Kidney (tissue), 13 donors: ENCODE measurements at regions not wholly inside any gene's neighbourhood (a gene's known extent, or its start where the extent isn't known, plus 50 kb on each side); places are given as distances from the start of the nearest gene placed in this dataset.
A peak's percentile ranks its signal among the peaks of the same experiment; 100 is the strongest.
"Not testable (repeated sequence)": the region's sequence is repeated elsewhere in the genome, so short reads cannot be mapped to it uniquely, and the experiment has no call there.

Experiments used
- DNase-seq, 5 donors: peaks; one replicate each; pipeline ENCODE4 v3.0.0-alpha.2; 2013 to 2020
- FAIRE-seq: peaks from 2 replicates; lab custom pipeline; 2012; peaks lifted over from hg19 to GRCh38; lab: Jason Lieb, UNC
- H3K27ac ChIP-seq, 2 donors: one replicate each; pipeline ENCODE4 v1.7.0; 2013; ENCODE audit warnings: low read depth in 2 of 2, low read length in 2 of 2, inconsistent platforms in 1 of 2
- H3K27me3 ChIP-seq: one replicate; pipeline ENCODE4 v1.7.1; 2013; ENCODE audit warnings: low read length, inconsistent platforms; ENCODE audit not compliant: control insufficient read depth, insufficient read depth
- H3K36me3 ChIP-seq, 3 donors: one replicate each; pipeline versions ENCODE4 v1.7.0 to v1.7.1; 2013; ENCODE audit warnings: low read length in 3 of 3, control low read depth in 1 of 3, inconsistent platforms in 1 of 3; ENCODE audit not compliant: insufficient read depth in 3 of 3, control insufficient read depth in 2 of 3
- H3K4me1 ChIP-seq, 3 donors: one replicate each; pipeline versions ENCODE4 v1.7.0 to v1.7.1; 2013; ENCODE audit warnings: low read length in 3 of 3, inconsistent platforms in 1 of 3, low read depth in 1 of 3; ENCODE audit not compliant: control insufficient read depth in 2 of 3, insufficient read depth in 2 of 3
- H3K4me3 ChIP-seq, 3 donors: one replicate each; pipeline versions ENCODE4 v1.7.0 to v1.8.1; 2013; ENCODE audit warnings: low read length in 3 of 3, control low read depth in 1 of 3, inconsistent platforms in 1 of 3
- H3K9ac ChIP-seq, 3 donors: one replicate each; pipeline versions ENCODE4 v1.7.0 to v1.7.1; 2013; ENCODE audit warnings: low read length in 3 of 3, control low read depth in 1 of 3, inconsistent platforms in 1 of 3
- H3K9me3 ChIP-seq, 3 donors: one replicate each; pipeline versions ENCODE4 v1.7.0 to v1.7.1; 2013; ENCODE audit warnings: low read length in 3 of 3, control low read depth in 1 of 3, inconsistent platforms in 1 of 3; ENCODE audit not compliant: control insufficient read depth in 2 of 3, insufficient read depth in 1 of 3
- CTCF ChIP-seq: IDR thresholded peaks from 3 replicates; pipeline ENCODE4 v1.5.1; 2012; ENCODE audit warnings: mild to moderate bottlenecking, moderate library complexity, borderline replicate concordance; ENCODE audit not compliant: insufficient read depth; ENCODE audit errors: extremely low read depth
- intact Hi-C: fragments of 100-400 bp; cut with DNase I; formaldehyde crosslinking; loops from one replicate; pipeline ENCODE4 v1.11.1; 2022
- donor health status: control.
- donor health status: control.
- donor health status: control.
- donor health status: control.
- donor health status: control.
- donor health status: DM: yes; HTN: yes; CAD: no.
- donor health status: Normal renal cell carcinoma (clear cell type).

- TF ChIP-seq CTCF, result no peak
- Histone ChIP-seq H3K9ac (no peak overlapping the region), H3K4me3 (no peak overlapping the region), H3K27me3 (no peaks in the 10 kb centered on the region), H3K27ac (no peak overlapping the region), H3K9me3 (no peaks in the 10 kb centered on the region), H3K36me3 (no peaks in the 10 kb centered on the region), H3K4me1 (no peaks in the 10 kb centered on the region)
- no peak for FAIRE-seq
- intact Hi-C loops, result no loop called here
- DNase-seq, result peak; percentile 50 to 73 (median 60)
These were observed 117.5 kb upstream of the ID4 start for GRCh38 chr6:19719691-19720128.

GRCh38 chr6:19721766-19722377, 115.3 kb upstream of the ID4 start:
- Histone ChIP-seq H3K4me3 (no peak overlapping the region), H3K27ac (no peak overlapping the region), H3K36me3 (no peaks in the 10 kb centered on the region), H3K9ac (no peak overlapping the region), H3K9me3 (no peaks in the 10 kb centered on the region), H3K27me3 (no peaks in the 10 kb centered on the region), H3K4me1 (no peaks in the 10 kb centered on the region)
- intact Hi-C loops, result no loop called here
- TF ChIP-seq CTCF, result no peak
- no peak for DNase-seq
- no peak for FAIRE-seq

GRCh38 chr6:19722999-19723398, 114.2 kb upstream of the ID4 start:
- H3K9ac ChIP-seq, result no peak overlapping the region
- H3K4me1 ChIP-seq, result no peaks in the 10 kb centered on the region
- no peaks in the 10 kb centered on the region for H3K27me3 ChIP-seq
- TF ChIP-seq CTCF, result no peak
- no peaks in the 10 kb centered on the region for H3K9me3 ChIP-seq
- H3K4me3 ChIP-seq, result no peak overlapping the region
- DNase-seq, result no peak
- intact Hi-C loops, result no loop called here
- no peak for FAIRE-seq
- no peaks in the 10 kb centered on the region for H3K36me3 ChIP-seq
- no peak overlapping the region for H3K27ac ChIP-seq

GRCh38 chr6:19723545-19723944, 113.6 kb upstream of the ID4 start:
- no peak for TF ChIP-seq CTCF
- no peak overlapping the region for H3K27ac ChIP-seq
- intact Hi-C loops, result no loop called here
- FAIRE-seq (no peak), DNase-seq (peak in 1 of 5 donors; percentile 30)
- H3K27me3 ChIP-seq, result no peaks in the 10 kb centered on the region
- no peaks in the 10 kb centered on the region for H3K4me1 ChIP-seq
- H3K9ac ChIP-seq, result no peak overlapping the region
- H3K36me3 ChIP-seq, result no peaks in the 10 kb centered on the region
- H3K9me3 ChIP-seq, result no peaks in the 10 kb centered on the region
- no peak overlapping the region for H3K4me3 ChIP-seq

- H3K4me3 ChIP-seq, H3K4me1 ChIP-seq, intact Hi-C loops, H3K27ac ChIP-seq, H3K9me3 ChIP-seq, H3K27me3 ChIP-seq, DNase-seq, H3K9ac ChIP-seq, H3K36me3 ChIP-seq, FAIRE-seq: not testable (repeated sequence)
These were observed 111.7 kb upstream of the ID4 start for GRCh38 chr6:19725436-19725835.
